Panc1 (cell line): ENCODE measurements at regions not wholly inside any gene's neighbourhood (a gene's known extent, or its start where the extent isn't known, plus 50 kb on each side); places are given as distances from the start of the nearest gene placed in this dataset.
A peak's percentile ranks its signal among the peaks of the same experiment; 100 is the strongest.

ENCODE experiments used
- ATAC-seq: fragments of 200-7000 bp; cut with Tn5 transposase; 2 replicates; pipeline ENCODE4 v1.9.1; 2020; ENCODE audit warnings: mild to moderate bottlenecking, moderate library complexity
- BruUV-seq: library from RNA; stranded (reverse); fragments of 400-500 nt; replicated peaks from 2 replicates; lab custom pipeline; 2021; lab: Mats Ljungman, UMichigan
- CTCF ChIA-PET: fragments of 300-600 bp; sonication (Branson Sonifier 250); formaldehyde crosslinking; loops from one replicate; lab custom pipeline; 2022; ENCODE audit warnings: antibody characterized with exemption; lab: Charles Lee
- POLR2A ChIA-PET: fragments of 300-600 bp; sonication (Branson Sonifier 250); formaldehyde crosslinking; loops from one replicate; lab custom pipeline; 2022; ENCODE audit warnings: antibody characterized with exemption; lab: Charles Lee
- DNase-seq: peaks from one replicate; pipeline ENCODE4 v3.0.0-alpha.2; 2010; ENCODE audit warnings: low read depth, low spot score
- H3K27ac ChIP-seq: 2 replicates; pipeline ENCODE4 v1.5.1; 2011; ENCODE audit warnings: mild to moderate bottlenecking, low read length, inconsistent platforms
- H3K27me3 ChIP-seq: fragments of 200-500 bp; sonication (Bioruptor generic); 2 replicates; pipeline ENCODE4 v1.6.0; 2014; ENCODE audit warnings: low read length, inconsistent platforms; ENCODE audit not compliant: control insufficient read depth, insufficient read depth
- H3K36me3 ChIP-seq: fragments of 200-500 bp; sonication (Bioruptor generic); 2 replicates; pipeline ENCODE4 v1.5.1; 2014; ENCODE audit warnings: inconsistent platforms, mild to moderate bottlenecking, low read length, moderate library complexity; ENCODE audit not compliant: control insufficient read depth, insufficient read depth
- H3K4me1 ChIP-seq: 2 replicates; pipeline ENCODE4 v1.5.1; 2011; ENCODE audit warnings: inconsistent platforms, mild to moderate bottlenecking, low read length, moderate library complexity; ENCODE audit not compliant: control insufficient read depth, insufficient read depth
- H3K4me3 ChIP-seq, 2 experiments: 2 replicates each; pipeline ENCODE4 v1.5.1; 2011 to 2012; ENCODE audit warnings: low read depth in 2 of 2, low read length in 2 of 2, mild to moderate bottlenecking in 2 of 2, inconsistent platforms in 1 of 2, moderate library complexity in 1 of 2
- H3K9me3 ChIP-seq: fragments of 200-500 bp; sonication (Bioruptor generic); 2 replicates; pipeline ENCODE4 v1.5.1; 2014; ENCODE audit warnings: low read depth, mild to moderate bottlenecking, inconsistent platforms, low read length, moderate library complexity; ENCODE audit not compliant: control insufficient read depth, insufficient read depth
- POLR2AphosphoS5 ChIP-seq: IDR thresholded peaks from 2 replicates; pipeline ENCODE4 v1.6.1; 2012; ENCODE audit warnings: mild to moderate bottlenecking, low read depth, low read length, moderate library complexity
- SIN3A ChIP-seq: IDR thresholded peaks from 2 replicates; pipeline ENCODE4 v1.6.1; 2012; ENCODE audit warnings: low read depth, mild to moderate bottlenecking, low read length, moderate library complexity, borderline replicate concordance; ENCODE audit not compliant: insufficient read depth
- TCF7L2 ChIP-seq: IDR thresholded peaks from 2 replicates; pipeline ENCODE4 v1.6.1; 2011; ENCODE audit warnings: mild to moderate bottlenecking, low read depth, low read length, inconsistent platforms
- in situ Hi-C: cut with HindIII; loops from 2 replicates; pipeline ENCODE4 v1.10.0; 2016; ENCODE audit warnings: low sequenced_read_pairs, low pct_unique_long_range_greater_than_20kb
- intact Hi-C: fragments of 100-400 bp; cut with micrococcal nuclease; formaldehyde crosslinking; loops from one replicate; pipeline ENCODE4 v1.10.0; 2022; ENCODE audit not compliant: unreplicated experiment
- TF ChIP-seq, protein P1 (sequence below): fragments of 450-650 bp; IDR thresholded peaks from 2 replicates; pipeline ENCODE4 v1.5.1; 2017; ENCODE audit warnings: mild to moderate bottlenecking
- TF ChIP-seq, protein P2 (sequence below), 2 experiments: IDR thresholded peaks; 2 replicates each; pipeline ENCODE4 v1.6.1; 2011 to 2012; ENCODE audit warnings: low read depth in 2 of 2, control low read depth in 1 of 2, low read length in 1 of 2, mild to moderate bottlenecking in 1 of 2, moderate library complexity in 1 of 2; ENCODE audit not compliant: insufficient read depth in 1 of 2

DNA sequence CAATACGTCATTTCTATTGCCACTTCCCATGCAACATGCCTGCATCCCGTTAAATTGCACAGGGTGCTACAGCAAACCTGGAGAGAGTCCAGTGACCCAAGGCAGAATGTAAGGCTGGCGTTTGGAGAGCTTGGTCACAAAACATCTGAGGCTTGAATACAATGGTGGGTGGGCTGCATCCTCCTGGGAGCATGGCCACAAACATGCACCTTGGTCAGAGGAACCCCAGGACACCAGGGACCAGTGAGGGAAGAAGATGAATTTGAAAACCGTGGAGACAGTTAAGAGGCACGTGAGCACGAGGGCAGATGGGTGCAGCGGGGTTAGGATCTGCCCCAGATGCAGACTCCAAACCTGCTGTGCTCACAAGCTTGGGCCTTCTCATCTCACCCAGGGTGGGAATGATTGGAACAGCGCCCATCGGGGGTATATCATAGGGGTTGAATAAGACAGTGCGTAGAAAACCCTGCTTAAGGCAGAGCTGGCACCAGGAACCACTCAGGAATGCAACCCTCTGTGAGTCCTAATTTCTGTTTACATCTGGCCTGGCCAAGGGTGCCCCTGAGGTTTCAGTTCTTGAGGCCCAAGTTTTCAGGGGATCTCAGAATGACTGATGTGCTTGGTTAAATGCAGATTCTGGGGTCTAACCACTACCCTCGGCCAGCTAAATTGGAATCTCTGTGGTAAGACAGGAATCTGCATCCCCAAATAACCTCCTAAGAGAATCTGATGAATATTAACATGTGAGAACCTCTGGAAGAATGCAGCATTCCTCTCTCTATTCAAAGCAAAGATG lies 97.2 kb downstream of the ARL4C start:
- intact Hi-C loops (no loop called here), in situ Hi-C loops (no loop called here)
- ATAC-seq (no peak), DNase-seq (no peak)
- peak overlapping the region; percentile 37; the same call in 1 of the 2 replicates for H3K27ac ChIP-seq
- H3K9me3 ChIP-seq = no peaks in the 10 kb centered on the region
- no peak overlapping the region for H3K4me3 ChIP-seq
- no peak for TF ChIP-seq POLR2AphosphoS5
- no peak for TF ChIP-seq TCF7L2
- TF ChIP-seq SIN3A = no peak
- TF ChIP-seq, protein P1, sequence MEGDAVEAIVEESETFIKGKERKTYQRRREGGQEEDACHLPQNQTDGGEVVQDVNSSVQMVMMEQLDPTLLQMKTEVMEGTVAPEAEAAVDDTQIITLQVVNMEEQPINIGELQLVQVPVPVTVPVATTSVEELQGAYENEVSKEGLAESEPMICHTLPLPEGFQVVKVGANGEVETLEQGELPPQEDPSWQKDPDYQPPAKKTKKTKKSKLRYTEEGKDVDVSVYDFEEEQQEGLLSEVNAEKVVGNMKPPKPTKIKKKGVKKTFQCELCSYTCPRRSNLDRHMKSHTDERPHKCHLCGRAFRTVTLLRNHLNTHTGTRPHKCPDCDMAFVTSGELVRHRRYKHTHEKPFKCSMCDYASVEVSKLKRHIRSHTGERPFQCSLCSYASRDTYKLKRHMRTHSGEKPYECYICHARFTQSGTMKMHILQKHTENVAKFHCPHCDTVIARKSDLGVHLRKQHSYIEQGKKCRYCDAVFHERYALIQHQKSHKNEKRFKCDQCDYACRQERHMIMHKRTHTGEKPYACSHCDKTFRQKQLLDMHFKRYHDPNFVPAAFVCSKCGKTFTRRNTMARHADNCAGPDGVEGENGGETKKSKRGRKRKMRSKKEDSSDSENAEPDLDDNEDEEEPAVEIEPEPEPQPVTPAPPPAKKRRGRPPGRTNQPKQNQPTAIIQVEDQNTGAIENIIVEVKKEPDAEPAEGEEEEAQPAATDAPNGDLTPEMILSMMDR = no peak
- no TSS peak for BruUV-seq
- H3K4me1 ChIP-seq = peaks cover 9% of the 10 kb centered on the region; the same call in 1 of the 2 replicates
- CTCF ChIA-PET = no interaction called here
- H3K36me3 ChIP-seq = no peaks in the 10 kb centered on the region
- no peaks in the 10 kb centered on the region for H3K27me3 ChIP-seq
- POLR2A ChIA-PET = no interaction called here

DNA sequence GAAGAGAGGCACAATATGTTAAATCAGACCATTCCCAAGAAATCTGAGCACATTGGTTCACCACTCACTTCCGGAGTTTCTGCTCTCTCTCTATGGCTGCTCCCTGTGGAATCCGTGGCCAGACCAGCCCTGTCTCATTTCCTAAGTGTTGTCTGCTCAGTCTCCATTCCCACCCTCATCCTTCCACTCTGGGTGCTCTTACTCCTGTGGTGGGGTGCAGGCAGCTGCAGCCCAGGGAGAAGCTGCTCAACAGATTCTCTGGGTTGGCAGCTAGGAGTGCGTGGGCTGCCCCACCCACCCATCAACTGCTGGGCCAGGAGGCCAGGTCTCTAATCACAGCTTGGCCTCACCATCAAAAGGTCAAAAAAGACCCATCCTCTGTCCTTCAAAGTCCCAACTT lies 98.3 kb downstream of the ARL4C start:
- POLR2A ChIA-PET = interaction anchor here (0.6 kb wide), 1 partner anchor 147 kb away, joined by 7 read pairs; no protein-coding TSS in a partner anchor

More for the DNA sequence above, 98.3 kb downstream of the ARL4C start:
- no TSS peak for BruUV-seq
- DNase-seq (no peak), ATAC-seq (no peak)
- H3K9me3 ChIP-seq = no peaks in the 10 kb centered on the region
- no peaks in the 10 kb centered on the region for H3K27me3 ChIP-seq
- peaks cover 14% of the 10 kb centered on the region for H3K4me1 ChIP-seq
- H3K36me3 ChIP-seq = no peaks in the 10 kb centered on the region
- H3K27ac ChIP-seq = peak overlapping the region; percentile 62; the same call in 1 of the 2 replicates
- in situ Hi-C loops (no loop called here), intact Hi-C loops (no loop called here)
- TF ChIP-seq, protein P2, sequence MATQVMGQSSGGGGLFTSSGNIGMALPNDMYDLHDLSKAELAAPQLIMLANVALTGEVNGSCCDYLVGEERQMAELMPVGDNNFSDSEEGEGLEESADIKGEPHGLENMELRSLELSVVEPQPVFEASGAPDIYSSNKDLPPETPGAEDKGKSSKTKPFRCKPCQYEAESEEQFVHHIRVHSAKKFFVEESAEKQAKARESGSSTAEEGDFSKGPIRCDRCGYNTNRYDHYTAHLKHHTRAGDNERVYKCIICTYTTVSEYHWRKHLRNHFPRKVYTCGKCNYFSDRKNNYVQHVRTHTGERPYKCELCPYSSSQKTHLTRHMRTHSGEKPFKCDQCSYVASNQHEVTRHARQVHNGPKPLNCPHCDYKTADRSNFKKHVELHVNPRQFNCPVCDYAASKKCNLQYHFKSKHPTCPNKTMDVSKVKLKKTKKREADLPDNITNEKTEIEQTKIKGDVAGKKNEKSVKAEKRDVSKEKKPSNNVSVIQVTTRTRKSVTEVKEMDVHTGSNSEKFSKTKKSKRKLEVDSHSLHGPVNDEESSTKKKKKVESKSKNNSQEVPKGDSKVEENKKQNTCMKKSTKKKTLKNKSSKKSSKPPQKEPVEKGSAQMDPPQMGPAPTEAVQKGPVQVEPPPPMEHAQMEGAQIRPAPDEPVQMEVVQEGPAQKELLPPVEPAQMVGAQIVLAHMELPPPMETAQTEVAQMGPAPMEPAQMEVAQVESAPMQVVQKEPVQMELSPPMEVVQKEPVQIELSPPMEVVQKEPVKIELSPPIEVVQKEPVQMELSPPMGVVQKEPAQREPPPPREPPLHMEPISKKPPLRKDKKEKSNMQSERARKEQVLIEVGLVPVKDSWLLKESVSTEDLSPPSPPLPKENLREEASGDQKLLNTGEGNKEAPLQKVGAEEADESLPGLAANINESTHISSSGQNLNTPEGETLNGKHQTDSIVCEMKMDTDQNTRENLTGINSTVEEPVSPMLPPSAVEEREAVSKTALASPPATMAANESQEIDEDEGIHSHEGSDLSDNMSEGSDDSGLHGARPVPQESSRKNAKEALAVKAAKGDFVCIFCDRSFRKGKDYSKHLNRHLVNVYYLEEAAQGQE (IDR thresholded peaks at IDR 0.05; ENCODE audit: insufficient read depth in 1 of 2, low read depth in 2 of 2, low read length in 1 of 2) = no peak
- TF ChIP-seq POLR2AphosphoS5 (no peak), SIN3A (no peak), TCF7L2 (no peak)
- TF ChIP-seq, protein P1 = no peak
- H3K4me3 ChIP-seq = no peak overlapping the region
- CTCF ChIA-PET = no interaction called here
